ENCODE measurements at regions not wholly inside any gene's neighbourhood (a gene's known extent, or its start where the extent isn't known, plus 50 kb on each side); places are given as distances from the start of the nearest gene placed in this dataset.

DNA sequence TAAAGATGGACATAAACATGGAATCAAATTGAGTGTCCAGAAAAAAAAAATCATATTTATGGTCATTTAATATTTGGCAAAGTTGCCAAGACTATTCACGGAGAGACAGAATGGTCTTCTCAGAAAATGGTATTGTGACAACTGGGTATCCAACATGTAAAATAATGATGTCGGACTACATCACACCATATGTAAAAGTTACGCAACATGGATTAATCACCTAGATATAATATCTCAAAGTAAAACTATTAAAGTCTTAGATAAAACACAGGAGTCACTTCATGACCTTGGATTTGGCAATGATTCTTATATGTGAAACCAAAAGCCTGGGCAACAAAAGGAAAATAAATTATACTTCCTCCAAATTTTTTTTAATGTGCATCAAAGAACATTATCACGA is 1591.7 kb upstream of the DDX18 start:
- H3K4me2 ChIP-seq (ENCODE audit: low read length), result no peak overlapping the region
- H3K14ac ChIP-seq (ENCODE audit: low read length), result no peak overlapping the region
- H3K4me1 ChIP-seq (ENCODE audit: control insufficient read depth in 1 of 2, insufficient read depth in 2 of 2, low read length in 2 of 2), result no peaks in the 10 kb centered on the region
- H2BK120ac ChIP-seq (ENCODE audit: insufficient read depth, low read length, poor library complexity), result no peak overlapping the region
- no peaks in the 10 kb centered on the region for H3K27me3 ChIP-seq (ENCODE audit: insufficient read depth, low read length)
- H3K79me1 ChIP-seq (ENCODE audit: low read length), result no peaks in the 10 kb centered on the region
- no peak overlapping the region for H3K18ac ChIP-seq (ENCODE audit: low read length)
- no peaks in the 10 kb centered on the region for H3K36me3 ChIP-seq (ENCODE audit: control insufficient read depth in 1 of 2, insufficient read depth in 2 of 2, low read length in 2 of 2)
- no peak overlapping the region for H4K91ac ChIP-seq (ENCODE audit: low read depth, low read length)
- H4K12ac ChIP-seq (ENCODE audit: low read depth, low read length), result no peak overlapping the region
- no peak for DNase-seq
- no peak overlapping the region for H4K8ac ChIP-seq (ENCODE audit: low read depth, low read length)
- no peak overlapping the region for H2BK5ac ChIP-seq (ENCODE audit: low read depth, low read length, poor library complexity)
- no CpG with 5 or more reads among the region's 4 CpGs for WGBS (ENCODE audit: extremely low coverage, insufficient coverage, insufficient read length)
- no peaks in the 10 kb centered on the region for H3K79me2 ChIP-seq (ENCODE audit: control insufficient read depth, insufficient read depth, low read length, poor library complexity)
- H2BK12ac ChIP-seq (ENCODE audit: low read length), result no peak overlapping the region
- no peak overlapping the region for H3K9ac ChIP-seq (ENCODE audit: low read length)
- no peaks in the 10 kb centered on the region for H3K9me3 ChIP-seq (ENCODE audit: insufficient read depth, low read depth, low read length)
- H3K27ac ChIP-seq (ENCODE audit: low read depth, low read length), result no peak overlapping the region
- H2AK5ac ChIP-seq (ENCODE audit: low read length), result no peak overlapping the region
- no peak overlapping the region for H3K4ac ChIP-seq (ENCODE audit: low read depth, low read length)
- no peak overlapping the region for H2AFZ ChIP-seq (ENCODE audit: insufficient read depth, low read length, poor library complexity)
- H3K23ac ChIP-seq (ENCODE audit: low read length), result no peak overlapping the region
- no peak overlapping the region for H3K4me3 ChIP-seq (ENCODE audit: low read depth, low read length)

GRCh38 chr2:116223912-116224311 is 1590.6 kb upstream of the DDX18 start:
- H3K4me2 ChIP-seq (ENCODE audit: low read length), result no peak overlapping the region
- H3K4ac ChIP-seq (ENCODE audit: low read depth, low read length), result no peak overlapping the region
- H3K36me3 ChIP-seq (ENCODE audit: control insufficient read depth in 1 of 2, insufficient read depth in 2 of 2, low read length in 2 of 2), result no peaks in the 10 kb centered on the region
- H2BK12ac ChIP-seq (ENCODE audit: low read length), result no peak overlapping the region
- no peak overlapping the region for H3K18ac ChIP-seq (ENCODE audit: low read length)
- H3K14ac ChIP-seq (ENCODE audit: low read length), result no peak overlapping the region
- no peak overlapping the region for H3K9ac ChIP-seq (ENCODE audit: low read length)
- no peaks in the 10 kb centered on the region for H3K4me1 ChIP-seq (ENCODE audit: control insufficient read depth in 1 of 2, insufficient read depth in 2 of 2, low read length in 2 of 2)
- no peak overlapping the region for H2BK120ac ChIP-seq (ENCODE audit: insufficient read depth, low read length, poor library complexity)
- H3K4me3 ChIP-seq (ENCODE audit: low read depth, low read length), result no peak overlapping the region
- H2AK5ac ChIP-seq (ENCODE audit: low read length), result no peak overlapping the region
- H3K79me1 ChIP-seq (ENCODE audit: low read length), result no peaks in the 10 kb centered on the region
- H3K79me2 ChIP-seq (ENCODE audit: control insufficient read depth, insufficient read depth, low read length, poor library complexity), result no peaks in the 10 kb centered on the region
- no peaks in the 10 kb centered on the region for H3K27me3 ChIP-seq (ENCODE audit: insufficient read depth, low read length)
- no peak overlapping the region for H2AFZ ChIP-seq (ENCODE audit: insufficient read depth, low read length, poor library complexity)
- no peak for DNase-seq
- no peaks in the 10 kb centered on the region for H3K9me3 ChIP-seq (ENCODE audit: insufficient read depth, low read depth, low read length)
- H3K23ac ChIP-seq (ENCODE audit: low read length), result no peak overlapping the region
- no peak overlapping the region for H4K12ac ChIP-seq (ENCODE audit: low read depth, low read length)
- H3K27ac ChIP-seq (ENCODE audit: low read depth, low read length), result no peak overlapping the region
- H2BK5ac ChIP-seq (ENCODE audit: low read depth, low read length, poor library complexity), result no peak overlapping the region
- H4K8ac ChIP-seq (ENCODE audit: low read depth, low read length), result no peak overlapping the region
- no peak overlapping the region for H4K91ac ChIP-seq (ENCODE audit: low read depth, low read length)
- no CpG with 5 or more reads among the region's 4 CpGs for WGBS (ENCODE audit: extremely low coverage, insufficient coverage, insufficient read length)

- no peak overlapping the region for H3K4ac ChIP-seq (ENCODE audit: low read depth, low read length)
- H3K4me3 ChIP-seq (ENCODE audit: low read depth, low read length), result no peak overlapping the region
- no peak overlapping the region for H2AK5ac ChIP-seq (ENCODE audit: low read length)
- H3K4me2 ChIP-seq (ENCODE audit: low read length), result no peak overlapping the region
- H2BK120ac ChIP-seq (ENCODE audit: insufficient read depth, low read length, poor library complexity), result no peak overlapping the region
- no peak overlapping the region for H3K18ac ChIP-seq (ENCODE audit: low read length)
- no peak overlapping the region for H4K91ac ChIP-seq (ENCODE audit: low read depth, low read length)
- no peaks in the 10 kb centered on the region for H3K9me3 ChIP-seq (ENCODE audit: insufficient read depth, low read depth, low read length)
- no peak overlapping the region for H2AFZ ChIP-seq (ENCODE audit: insufficient read depth, low read length, poor library complexity)
- no peaks in the 10 kb centered on the region for H3K4me1 ChIP-seq (ENCODE audit: control insufficient read depth in 1 of 2, insufficient read depth in 2 of 2, low read length in 2 of 2)
- no peak overlapping the region for H3K27ac ChIP-seq (ENCODE audit: low read depth, low read length)
- no peak overlapping the region for H3K14ac ChIP-seq (ENCODE audit: low read length)
- no CpG with 5 or more reads among the region's 6 CpGs for WGBS (ENCODE audit: extremely low coverage, insufficient coverage, insufficient read length)
- H3K79me1 ChIP-seq (ENCODE audit: low read length), result no peaks in the 10 kb centered on the region
- no peak overlapping the region for H2BK12ac ChIP-seq (ENCODE audit: low read length)
- no peaks in the 10 kb centered on the region for H3K36me3 ChIP-seq (ENCODE audit: control insufficient read depth in 1 of 2, insufficient read depth in 2 of 2, low read length in 2 of 2)
- DNase-seq, result no peak
- no peak overlapping the region for H2BK5ac ChIP-seq (ENCODE audit: low read depth, low read length, poor library complexity)
- H3K23ac ChIP-seq (ENCODE audit: low read length), result no peak overlapping the region
- no peak overlapping the region for H3K9ac ChIP-seq (ENCODE audit: low read length)
- H4K12ac ChIP-seq (ENCODE audit: low read depth, low read length), result no peak overlapping the region
- no peaks in the 10 kb centered on the region for H3K27me3 ChIP-seq (ENCODE audit: insufficient read depth, low read length)
- no peaks in the 10 kb centered on the region for H3K79me2 ChIP-seq (ENCODE audit: control insufficient read depth, insufficient read depth, low read length, poor library complexity)
- H4K8ac ChIP-seq (ENCODE audit: low read depth, low read length), result no peak overlapping the region
Observed at GRCh38 chr2:116224610-116225009, 1589.9 kb upstream of the DDX18 start.

- H2BK120ac ChIP-seq (ENCODE audit: insufficient read depth, low read length, poor library complexity), result no peak overlapping the region
- no peaks in the 10 kb centered on the region for H3K9me3 ChIP-seq (ENCODE audit: insufficient read depth, low read depth, low read length)
- H4K8ac ChIP-seq (ENCODE audit: low read depth, low read length), result no peak overlapping the region
- no peak for DNase-seq
- H3K79me1 ChIP-seq (ENCODE audit: low read length), result no peaks in the 10 kb centered on the region
- H3K4me3 ChIP-seq (ENCODE audit: low read depth, low read length), result no peak overlapping the region
- no peak overlapping the region for H3K14ac ChIP-seq (ENCODE audit: low read length)
- no peak overlapping the region for H4K12ac ChIP-seq (ENCODE audit: low read depth, low read length)
- H2BK12ac ChIP-seq (ENCODE audit: low read length), result no peak overlapping the region
- H3K27ac ChIP-seq (ENCODE audit: low read depth, low read length), result no peak overlapping the region
- no peak overlapping the region for H2BK5ac ChIP-seq (ENCODE audit: low read depth, low read length, poor library complexity)
- H3K4me1 ChIP-seq (ENCODE audit: control insufficient read depth in 1 of 2, insufficient read depth in 2 of 2, low read length in 2 of 2), result no peaks in the 10 kb centered on the region
- H3K23ac ChIP-seq (ENCODE audit: low read length), result no peak overlapping the region
- H4K91ac ChIP-seq (ENCODE audit: low read depth, low read length), result no peak overlapping the region
- no peak overlapping the region for H3K18ac ChIP-seq (ENCODE audit: low read length)
- H3K9ac ChIP-seq (ENCODE audit: low read length), result no peak overlapping the region
- no peak overlapping the region for H3K4ac ChIP-seq (ENCODE audit: low read depth, low read length)
- no peaks in the 10 kb centered on the region for H3K36me3 ChIP-seq (ENCODE audit: control insufficient read depth in 1 of 2, insufficient read depth in 2 of 2, low read length in 2 of 2)
- H3K79me2 ChIP-seq (ENCODE audit: control insufficient read depth, insufficient read depth, low read length, poor library complexity), result no peaks in the 10 kb centered on the region
- H3K4me2 ChIP-seq (ENCODE audit: low read length), result no peak overlapping the region
- no peaks in the 10 kb centered on the region for H3K27me3 ChIP-seq (ENCODE audit: insufficient read depth, low read length)
- no peak overlapping the region for H2AFZ ChIP-seq (ENCODE audit: insufficient read depth, low read length, poor library complexity)
- H2AK5ac ChIP-seq (ENCODE audit: low read length), result no peak overlapping the region
Observed at GRCh38 chr2:116238511-116238910, 1576.0 kb upstream of the DDX18 start.

- no peak overlapping the region for H3K4ac ChIP-seq (ENCODE audit: low read depth, low read length)
- no peak overlapping the region for H3K18ac ChIP-seq (ENCODE audit: low read length)
- H3K4me2 ChIP-seq (ENCODE audit: low read length), result no peak overlapping the region
- no peak overlapping the region for H2BK120ac ChIP-seq (ENCODE audit: insufficient read depth, low read length, poor library complexity)
- no CpG with 5 or more reads among the region's 4 CpGs for WGBS (ENCODE audit: extremely low coverage, insufficient coverage, insufficient read length)
- H3K14ac ChIP-seq (ENCODE audit: low read length), result no peak overlapping the region
- H3K9ac ChIP-seq (ENCODE audit: low read length), result no peak overlapping the region
- no peaks in the 10 kb centered on the region for H3K4me1 ChIP-seq (ENCODE audit: control insufficient read depth in 1 of 2, insufficient read depth in 2 of 2, low read length in 2 of 2)
- H3K23ac ChIP-seq (ENCODE audit: low read length), result no peak overlapping the region
- no peak overlapping the region for H4K91ac ChIP-seq (ENCODE audit: low read depth, low read length)
- H3K4me3 ChIP-seq (ENCODE audit: low read depth, low read length), result no peak overlapping the region
- no peaks in the 10 kb centered on the region for H3K79me1 ChIP-seq (ENCODE audit: low read length)
- H2BK12ac ChIP-seq (ENCODE audit: low read length), result no peak overlapping the region
- no peaks in the 10 kb centered on the region for H3K9me3 ChIP-seq (ENCODE audit: insufficient read depth, low read depth, low read length)
- no peak overlapping the region for H2AFZ ChIP-seq (ENCODE audit: insufficient read depth, low read length, poor library complexity)
- H2BK5ac ChIP-seq (ENCODE audit: low read depth, low read length, poor library complexity), result no peak overlapping the region
- no peak overlapping the region for H2AK5ac ChIP-seq (ENCODE audit: low read length)
- H3K79me2 ChIP-seq (ENCODE audit: control insufficient read depth, insufficient read depth, low read length, poor library complexity), result no peaks in the 10 kb centered on the region
- DNase-seq, result no peak
- H3K27me3 ChIP-seq (ENCODE audit: insufficient read depth, low read length), result no peaks in the 10 kb centered on the region
- no peak overlapping the region for H3K27ac ChIP-seq (ENCODE audit: low read depth, low read length)
- no peak overlapping the region for H4K8ac ChIP-seq (ENCODE audit: low read depth, low read length)
- H3K36me3 ChIP-seq (ENCODE audit: control insufficient read depth in 1 of 2, insufficient read depth in 2 of 2, low read length in 2 of 2), result no peaks in the 10 kb centered on the region
- H4K12ac ChIP-seq (ENCODE audit: low read depth, low read length), result no peak overlapping the region
Observed at GRCh38 chr2:116250376-116250775, 1564.1 kb upstream of the DDX18 start.

Data from trophoblast cell (in vitro differentiated cells and primary cell).